Peyer's patch (tissue), 4 donors: ENCODE measurements at regions not wholly inside any gene's neighbourhood (a gene's known extent, or its start where the extent isn't known, plus 50 kb on each side); places are given as distances from the start of the nearest gene placed in this dataset.

Experiments used
- POLR2A ChIP-seq, 2 donors: fragments of 450-650 bp; IDR thresholded peaks; one replicate each; pipeline ENCODE4 v1.5.1; 2017; ENCODE audit warnings: antibody characterized with exemption in 2 of 2, mild to moderate bottlenecking in 2 of 2, moderate library complexity in 2 of 2
- TF ChIP-seq, protein P1 (sequence below), 6 experiments: fragments of 450-650 bp in 4 of 6; fragments of 200-600 bp in 2 of 6; sonication (generic) in 1 of 6; IDR thresholded peaks; one replicate each; pipeline ENCODE4 v1.5.1; 2017 to 2019; ENCODE audit warnings: antibody characterized with exemption in 6 of 6, mild to moderate bottlenecking in 3 of 6, moderate library complexity in 1 of 6

DNA sequence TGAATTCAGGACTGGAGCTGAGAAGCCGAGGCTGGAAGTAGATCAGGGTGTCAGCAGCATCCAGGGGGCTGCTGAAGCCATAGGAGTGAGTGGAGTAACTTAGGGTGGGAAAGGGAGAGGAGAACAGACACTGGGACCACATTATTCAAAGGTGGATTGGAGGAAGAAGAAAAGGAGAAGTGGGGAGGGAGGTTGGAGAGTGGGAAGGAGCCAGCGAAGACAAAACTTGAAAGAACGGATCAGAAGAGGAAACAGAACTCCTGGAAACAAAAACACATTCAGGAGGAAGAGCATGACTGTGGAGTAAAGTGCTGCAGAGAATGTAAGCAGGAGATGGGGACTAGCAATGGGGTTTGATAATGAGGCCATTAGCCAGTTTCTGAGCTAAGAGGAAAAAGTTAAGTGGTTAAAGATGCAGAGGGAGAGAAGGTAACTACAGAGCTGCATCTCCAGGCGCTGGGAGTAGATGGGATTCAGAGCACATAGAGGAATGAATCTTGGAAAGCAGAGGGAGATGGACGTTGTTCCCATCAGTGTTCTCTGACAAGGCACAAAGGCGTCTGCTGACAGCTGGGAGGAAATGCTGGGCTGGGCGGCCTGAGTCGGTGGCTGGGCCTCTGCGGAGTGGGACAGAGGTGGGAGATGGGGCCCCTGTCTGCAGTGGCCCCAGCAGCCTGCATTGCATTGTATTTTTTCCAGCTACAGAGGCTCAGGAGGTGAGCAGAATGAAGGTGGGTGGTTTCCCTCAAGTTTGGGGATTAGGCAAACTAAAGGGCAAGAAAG, 63.1 kb upstream of the LEP start:
- TF ChIP-seq, protein P1, sequence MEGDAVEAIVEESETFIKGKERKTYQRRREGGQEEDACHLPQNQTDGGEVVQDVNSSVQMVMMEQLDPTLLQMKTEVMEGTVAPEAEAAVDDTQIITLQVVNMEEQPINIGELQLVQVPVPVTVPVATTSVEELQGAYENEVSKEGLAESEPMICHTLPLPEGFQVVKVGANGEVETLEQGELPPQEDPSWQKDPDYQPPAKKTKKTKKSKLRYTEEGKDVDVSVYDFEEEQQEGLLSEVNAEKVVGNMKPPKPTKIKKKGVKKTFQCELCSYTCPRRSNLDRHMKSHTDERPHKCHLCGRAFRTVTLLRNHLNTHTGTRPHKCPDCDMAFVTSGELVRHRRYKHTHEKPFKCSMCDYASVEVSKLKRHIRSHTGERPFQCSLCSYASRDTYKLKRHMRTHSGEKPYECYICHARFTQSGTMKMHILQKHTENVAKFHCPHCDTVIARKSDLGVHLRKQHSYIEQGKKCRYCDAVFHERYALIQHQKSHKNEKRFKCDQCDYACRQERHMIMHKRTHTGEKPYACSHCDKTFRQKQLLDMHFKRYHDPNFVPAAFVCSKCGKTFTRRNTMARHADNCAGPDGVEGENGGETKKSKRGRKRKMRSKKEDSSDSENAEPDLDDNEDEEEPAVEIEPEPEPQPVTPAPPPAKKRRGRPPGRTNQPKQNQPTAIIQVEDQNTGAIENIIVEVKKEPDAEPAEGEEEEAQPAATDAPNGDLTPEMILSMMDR (IDR thresholded peaks at IDR 0.05) = no peak
- TF ChIP-seq POLR2A (IDR thresholded peaks at IDR 0.05) = no peak
